ENCODE measurements at regions not wholly inside any gene's neighbourhood (a gene's known extent, or its start where the extent isn't known, plus 50 kb on each side); places are given as distances from the start of the nearest gene placed in this dataset.

GRCh38 chr2:224196810-224197209 is 157.7 kb upstream of the SERPINE2 start:
- Mint-ChIP-seq H3K27ac (no peak overlapping the region), H3K36me3 (ENCODE audit: low read depth) (no peaks in the 10 kb centered on the region), H3K4me3 (no peak overlapping the region), H3K9me3 (peaks cover 11% of the 10 kb centered on the region), H3K4me1 (no peaks in the 10 kb centered on the region), H3K27me3 (ENCODE audit: low read depth, poor library complexity) (peaks cover 3% of the 10 kb centered on the region)
- no peak for TF ChIP-seq CTCF (IDR thresholded peaks at IDR 0.05)
- no peak for DNase-seq

- TF ChIP-seq CTCF (IDR thresholded peaks at IDR 0.05), result no peak
- no peaks in the 10 kb centered on the region for H3K36me3 Mint-ChIP-seq (ENCODE audit: low read depth)
- H3K27ac Mint-ChIP-seq, result no peak overlapping the region
- H3K27me3 Mint-ChIP-seq (ENCODE audit: low read depth, poor library complexity), result peaks cover 3% of the 10 kb centered on the region
- H3K9me3 Mint-ChIP-seq, result peaks cover 11% of the 10 kb centered on the region
- H3K4me1 Mint-ChIP-seq, result no peaks in the 10 kb centered on the region
- no peak overlapping the region for H3K4me3 Mint-ChIP-seq
- no peak for DNase-seq
These were observed 157.0 kb upstream of the SERPINE2 start for GRCh38 chr2:224195925-224196571.

- DNase-seq, result no peak
- Mint-ChIP-seq H3K27me3 (ENCODE audit: low read depth, poor library complexity) (peaks cover 3% of the 10 kb centered on the region), H3K4me1 (no peaks in the 10 kb centered on the region), H3K36me3 (ENCODE audit: low read depth) (no peaks in the 10 kb centered on the region), H3K27ac (no peak overlapping the region), H3K9me3 (peaks cover 11% of the 10 kb centered on the region), H3K4me3 (no peak overlapping the region)
- TF ChIP-seq CTCF (IDR thresholded peaks at IDR 0.05), result no peak
These were observed 155.1 kb upstream of the SERPINE2 start for GRCh38 chr2:224194161-224194560.

GRCh38 chr2:224191465-224191864 is 152.4 kb upstream of the SERPINE2 start:
- Mint-ChIP-seq H3K36me3 (ENCODE audit: low read depth) (no peaks in the 10 kb centered on the region), H3K4me1 (peaks cover 6% of the 10 kb centered on the region), H3K27ac (no peak overlapping the region), H3K9me3 (peaks cover 26% of the 10 kb centered on the region), H3K4me3 (no peak overlapping the region), H3K27me3 (ENCODE audit: low read depth, poor library complexity) (peaks cover under 1% of the 10 kb centered on the region)
- no peak for TF ChIP-seq CTCF (IDR thresholded peaks at IDR 0.05)
- no peak for DNase-seq

- Mint-ChIP-seq H3K4me3 (no peak overlapping the region), H3K4me1 (peaks cover 6% of the 10 kb centered on the region), H3K27me3 (ENCODE audit: low read depth, poor library complexity) (no peaks in the 10 kb centered on the region), H3K9me3 (peaks cover 32% of the 10 kb centered on the region), H3K27ac (no peak overlapping the region), H3K36me3 (ENCODE audit: low read depth) (no peaks in the 10 kb centered on the region)
- DNase-seq, result no peak
- no peak for TF ChIP-seq CTCF (IDR thresholded peaks at IDR 0.05)
These were observed 151.8 kb upstream of the SERPINE2 start for GRCh38 chr2:224190936-224191270.

GRCh38 chr2:224190234-224190935 is 151.3 kb upstream of the SERPINE2 start:
- no peak for DNase-seq
- peaks cover 35% of the 10 kb centered on the region for H3K9me3 Mint-ChIP-seq
- no peak overlapping the region for H3K4me3 Mint-ChIP-seq
- TF ChIP-seq CTCF (IDR thresholded peaks at IDR 0.05), result no peak
- H3K27me3 Mint-ChIP-seq (ENCODE audit: low read depth, poor library complexity), result no peaks in the 10 kb centered on the region
- peaks cover 11% of the 10 kb centered on the region for H3K4me1 Mint-ChIP-seq
- no peaks in the 10 kb centered on the region for H3K36me3 Mint-ChIP-seq (ENCODE audit: low read depth)
- no peak overlapping the region for H3K27ac Mint-ChIP-seq
